ENCODE measurements at regions not wholly inside any gene's neighbourhood (a gene's known extent, or its start where the extent isn't known, plus 50 kb on each side); places are given as distances from the start of the nearest gene placed in this dataset.

- Histone ChIP-seq H3K4me3 (ENCODE audit: control extremely low read depth in 1 of 5, extremely low read depth in 1 of 5, insufficient read depth in 1 of 5, low read depth in 2 of 5, low read length in 4 of 5) (no peak overlapping the region), H3K9ac (ENCODE audit: low read length) (no peak overlapping the region), H3K9me3 (ENCODE audit: control extremely low read depth in 1 of 3, control insufficient read depth in 2 of 3, insufficient read depth in 1 of 3, low read length in 2 of 3) (no peaks in the 10 kb centered on the region), H3K27me3 (replicated peaks in 1 of 4; ENCODE audit: control extremely low read depth in 1 of 4, control insufficient read depth in 3 of 4, insufficient read depth in 4 of 4, low read length in 3 of 4) (no peaks in the 10 kb centered on the region), H2AFZ (ENCODE audit: insufficient read depth, low read depth, low read length, poor library complexity, severe bottlenecking) (no peak overlapping the region), H3K79me2 (ENCODE audit: control insufficient read depth, insufficient read depth, low read length) (no peaks in the 10 kb centered on the region), H3K4me2 (replicated peaks; ENCODE audit: low read depth, low read length, poor library complexity, severe bottlenecking) (no peak overlapping the region), H3K36me3 (replicated peaks in 1 of 2; ENCODE audit: control extremely low read depth in 1 of 2, control insufficient read depth in 1 of 2, extremely low read depth in 1 of 2, insufficient read depth in 2 of 2, low read length in 1 of 2) (no peaks in the 10 kb centered on the region), H3K27ac (ENCODE audit: low read length in 2 of 2) (no peak overlapping the region), H3K4me1 (ENCODE audit: control insufficient read depth in 2 of 2, insufficient read depth in 2 of 2, low read length in 2 of 2) (no peaks in the 10 kb centered on the region), H4K20me1 (ENCODE audit: control insufficient read depth, insufficient read depth, low read length, poor library complexity, severe bottlenecking) (no peaks in the 10 kb centered on the region)
- DNase-seq (no peak), ATAC-seq (ENCODE audit: low read depth) (no peak)
- ChIA-PET POLR2A (no interaction called here), CTCF (no interaction called here)
- no peaks in the 10 kb centered on the region for H3K27me3 Mint-ChIP-seq
- no peak overlapping the region for H3K4me3 Mint-ChIP-seq
- intact Hi-C loops (cut with micrococcal nuclease): no loop called here
- no peaks in the 10 kb centered on the region for H3K4me1 Mint-ChIP-seq
- H3K9me3 Mint-ChIP-seq (ENCODE audit: insufficient read depth): no peaks in the 10 kb centered on the region
- no CpG with 5 or more reads among the region's 1 CpG for WGBS (ENCODE audit: insufficient coverage)
- TF ChIP-seq EZH2 (IDR thresholded peaks at IDR 0.05; ENCODE audit: borderline replicate concordance, insufficient read depth, low read depth, low read length, poor library complexity, severe bottlenecking) (no peak), CTCF (IDR thresholded peaks at IDR 0.05) (no peak)
- H3K27ac Mint-ChIP-seq: no peak overlapping the region
These were observed 342.9 kb upstream of the DPH6 start for GRCh38 chr15:35888815-35889214.

GRCh38 chr15:35907511-35907910 is 361.5 kb upstream of the DPH6 start:
- Histone ChIP-seq H3K9me3 (ENCODE audit: control extremely low read depth in 1 of 3, control insufficient read depth in 2 of 3, insufficient read depth in 1 of 3, low read length in 2 of 3) (no peaks in the 10 kb centered on the region), H3K27me3 (replicated peaks in 1 of 4; ENCODE audit: control extremely low read depth in 1 of 4, control insufficient read depth in 3 of 4, insufficient read depth in 4 of 4, low read length in 3 of 4) (no peaks in the 10 kb centered on the region), H3K9ac (ENCODE audit: low read length) (no peak overlapping the region), H3K4me2 (replicated peaks; ENCODE audit: low read depth, low read length, poor library complexity, severe bottlenecking) (no peak overlapping the region), H3K27ac (ENCODE audit: low read length in 2 of 2) (no peak overlapping the region), H3K4me3 (ENCODE audit: control extremely low read depth in 1 of 5, extremely low read depth in 1 of 5, insufficient read depth in 1 of 5, low read depth in 2 of 5, low read length in 4 of 5) (no peak overlapping the region), H4K20me1 (ENCODE audit: control insufficient read depth, insufficient read depth, low read length, poor library complexity, severe bottlenecking) (no peaks in the 10 kb centered on the region), H2AFZ (ENCODE audit: insufficient read depth, low read depth, low read length, poor library complexity, severe bottlenecking) (no peak overlapping the region), H3K79me2 (ENCODE audit: control insufficient read depth, insufficient read depth, low read length) (no peaks in the 10 kb centered on the region), H3K4me1 (ENCODE audit: control insufficient read depth in 2 of 2, insufficient read depth in 2 of 2, low read length in 2 of 2) (no peaks in the 10 kb centered on the region), H3K36me3 (replicated peaks in 1 of 2; ENCODE audit: control extremely low read depth in 1 of 2, control insufficient read depth in 1 of 2, extremely low read depth in 1 of 2, insufficient read depth in 2 of 2, low read length in 1 of 2) (no peaks in the 10 kb centered on the region)
- no peaks in the 10 kb centered on the region for H3K27me3 Mint-ChIP-seq
- ChIA-PET POLR2A (no interaction called here), CTCF (no interaction called here)
- intact Hi-C loops (cut with micrococcal nuclease): no loop called here
- DNase-seq (no peak), ATAC-seq (ENCODE audit: low read depth) (no peak)
- no CpG with 5 or more reads among the region's 3 CpGs for WGBS (ENCODE audit: insufficient coverage)
- H3K9me3 Mint-ChIP-seq (ENCODE audit: insufficient read depth): peaks cover 4% of the 10 kb centered on the region
- H3K27ac Mint-ChIP-seq: no peak overlapping the region
- TF ChIP-seq CTCF (IDR thresholded peaks at IDR 0.05) (no peak), EZH2 (IDR thresholded peaks at IDR 0.05; ENCODE audit: borderline replicate concordance, insufficient read depth, low read depth, low read length, poor library complexity, severe bottlenecking) (no peak)
- no peak overlapping the region for H3K4me3 Mint-ChIP-seq
- H3K4me1 Mint-ChIP-seq: no peaks in the 10 kb centered on the region
